C4-2B (cell line): ENCODE measurements at regions not wholly inside any gene's neighbourhood (a gene's known extent, or its start where the extent isn't known, plus 50 kb on each side); places are given as distances from the start of the nearest gene placed in this dataset.

ENCODE experiments used
- CTCF ChIP-seq: fragments of 450-650 bp; conservative IDR thresholded peaks from 2 replicates; pipeline ENCODE4 v1.5.1; 2017; ENCODE audit warnings: mild to moderate bottlenecking
- ZFX ChIP-seq: fragments of 450-650 bp; IDR thresholded peaks from 2 replicates; pipeline ENCODE4 v1.6.1; 2017

- TF ChIP-seq CTCF (no peak), ZFX (no peak)
Observed at GRCh38 chr5:66327008-66327407, 182.9 kb downstream of the SREK1 start.
